VCaP (cell line): ENCODE measurements at regions not wholly inside any gene's neighbourhood (a gene's known extent, or its start where the extent isn't known, plus 50 kb on each side); places are given as distances from the start of the nearest gene placed in this dataset.

Experiments used
- H3K27ac ChIP-seq: fragments of 450-650 bp; 2 replicates; pipeline ENCODE4 v1.5.1; 2017
- TF ChIP-seq, protein P1 (sequence below): fragments of 450-650 bp; conservative IDR thresholded peaks from 2 replicates; pipeline ENCODE4 v1.5.1; 2017; ENCODE audit warnings: mild to moderate bottlenecking, moderate library complexity

GRCh38 chr11:115817844-115818468 lies 313.7 kb upstream of the CADM1 start:
- TF ChIP-seq, protein P1, sequence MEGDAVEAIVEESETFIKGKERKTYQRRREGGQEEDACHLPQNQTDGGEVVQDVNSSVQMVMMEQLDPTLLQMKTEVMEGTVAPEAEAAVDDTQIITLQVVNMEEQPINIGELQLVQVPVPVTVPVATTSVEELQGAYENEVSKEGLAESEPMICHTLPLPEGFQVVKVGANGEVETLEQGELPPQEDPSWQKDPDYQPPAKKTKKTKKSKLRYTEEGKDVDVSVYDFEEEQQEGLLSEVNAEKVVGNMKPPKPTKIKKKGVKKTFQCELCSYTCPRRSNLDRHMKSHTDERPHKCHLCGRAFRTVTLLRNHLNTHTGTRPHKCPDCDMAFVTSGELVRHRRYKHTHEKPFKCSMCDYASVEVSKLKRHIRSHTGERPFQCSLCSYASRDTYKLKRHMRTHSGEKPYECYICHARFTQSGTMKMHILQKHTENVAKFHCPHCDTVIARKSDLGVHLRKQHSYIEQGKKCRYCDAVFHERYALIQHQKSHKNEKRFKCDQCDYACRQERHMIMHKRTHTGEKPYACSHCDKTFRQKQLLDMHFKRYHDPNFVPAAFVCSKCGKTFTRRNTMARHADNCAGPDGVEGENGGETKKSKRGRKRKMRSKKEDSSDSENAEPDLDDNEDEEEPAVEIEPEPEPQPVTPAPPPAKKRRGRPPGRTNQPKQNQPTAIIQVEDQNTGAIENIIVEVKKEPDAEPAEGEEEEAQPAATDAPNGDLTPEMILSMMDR: no peak
- H3K27ac ChIP-seq: no peak overlapping the region

- TF ChIP-seq, protein P1: no peak
- H3K27ac ChIP-seq: no peak overlapping the region
Observed at GRCh38 chr11:115808351-115808940, 304.2 kb upstream of the CADM1 start.

GRCh38 chr11:115806056-115806455 lies 301.8 kb upstream of the CADM1 start:
- TF ChIP-seq, protein P1: no peak
- no peak overlapping the region for H3K27ac ChIP-seq

DNA sequence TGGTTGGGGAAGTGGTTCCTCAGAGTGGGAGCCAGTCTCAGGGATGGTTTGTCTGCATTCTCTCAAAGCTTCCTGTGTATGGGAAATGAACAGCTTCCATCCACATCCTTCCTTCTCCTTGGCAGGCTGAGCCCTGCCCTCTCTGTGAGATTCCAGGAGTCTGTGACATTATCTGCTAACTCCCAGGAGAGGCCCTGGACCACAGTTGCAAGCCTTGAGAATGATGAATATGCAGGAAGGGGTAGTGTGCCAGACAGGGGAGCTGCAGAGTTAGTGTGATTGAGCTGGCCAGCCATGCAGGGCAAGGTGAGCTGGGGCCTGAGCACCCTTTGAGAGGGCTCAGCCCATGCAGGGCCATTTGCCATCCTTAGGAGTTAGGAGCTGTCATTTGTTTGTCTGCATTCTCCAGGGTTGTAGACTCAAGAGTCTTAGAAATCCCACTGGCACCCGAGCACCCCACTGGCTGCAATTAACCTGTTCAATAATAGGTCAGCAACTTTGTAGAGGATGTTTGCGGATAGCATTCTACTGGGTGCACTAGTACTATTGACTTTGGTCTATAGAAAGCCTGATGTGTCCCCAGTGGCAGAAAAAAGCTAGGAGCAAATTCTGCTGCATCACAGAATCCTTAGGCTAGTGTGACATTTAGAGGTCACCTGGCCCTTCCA lies 299.0 kb upstream of the CADM1 start:
- TF ChIP-seq, protein P1: no peak
- H3K27ac ChIP-seq: no peak overlapping the region

DNA sequence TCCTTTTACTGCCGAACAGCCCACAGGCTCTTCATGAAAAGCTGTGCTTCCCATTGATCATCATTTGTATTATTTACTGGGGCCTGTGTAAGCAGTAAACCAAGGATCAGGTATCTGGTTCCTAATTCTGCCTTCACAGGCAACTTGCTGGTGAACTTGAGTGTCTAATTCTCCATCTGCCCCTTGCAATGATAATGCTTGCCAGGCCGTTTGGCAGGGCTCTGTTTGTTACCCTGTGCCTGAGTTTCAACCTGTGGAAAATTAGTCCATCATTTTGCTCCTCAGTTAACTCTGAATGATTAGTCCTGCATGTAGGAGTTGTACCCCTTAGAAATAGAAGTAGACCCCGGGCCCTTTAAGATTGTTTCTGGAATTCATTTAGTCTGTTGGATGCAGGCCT lies 298.4 kb upstream of the CADM1 start:
- no peak overlapping the region for H3K27ac ChIP-seq
- TF ChIP-seq, protein P1: no peak

DNA sequence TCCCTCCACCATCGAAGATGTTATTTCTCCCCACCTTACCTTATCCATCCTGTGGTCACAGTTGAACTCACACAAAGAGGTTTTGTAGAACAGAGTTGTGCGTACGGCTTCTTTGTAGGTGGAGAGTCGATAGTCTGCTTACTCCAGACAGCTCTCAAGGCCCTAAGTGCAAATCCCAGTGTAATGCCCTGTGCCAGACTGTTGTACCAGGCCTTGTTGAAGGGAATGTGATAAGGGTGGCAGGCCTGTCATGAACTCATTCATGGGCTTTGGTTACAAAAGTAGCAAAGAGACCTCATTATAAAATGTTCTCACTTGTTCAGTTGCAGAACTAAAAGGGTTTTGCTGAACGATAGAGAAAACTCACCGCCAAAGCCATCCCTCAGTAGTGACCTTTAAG lies 288.7 kb upstream of the CADM1 start:
- no peak overlapping the region for H3K27ac ChIP-seq
- TF ChIP-seq, protein P1: no peak

DNA sequence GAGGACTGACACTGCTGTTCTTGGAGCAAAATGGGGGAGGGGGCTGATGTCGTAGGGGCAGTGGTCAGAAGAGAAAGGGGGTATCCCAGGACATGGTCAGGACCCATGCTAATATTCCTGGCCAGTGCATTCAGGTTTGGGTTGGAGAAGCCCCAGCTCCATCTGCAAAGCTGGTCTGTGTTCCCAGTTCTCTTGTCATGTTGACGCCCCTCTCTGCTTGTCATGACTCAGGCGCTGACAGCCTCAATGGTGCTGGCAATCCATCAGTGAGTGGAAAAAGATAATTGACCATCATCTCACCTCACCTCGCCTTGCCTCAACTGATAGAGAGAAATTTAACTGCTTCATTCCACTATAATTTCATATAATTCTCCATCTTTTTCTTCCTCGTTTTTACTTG lies 283.1 kb upstream of the CADM1 start:
- TF ChIP-seq, protein P1: no peak

More for the DNA sequence above, 283.1 kb upstream of the CADM1 start:
- H3K27ac ChIP-seq: no peak overlapping the region
